Prostate gland (tissue), 2 donors: ENCODE measurements at regions not wholly inside any gene's neighbourhood (a gene's known extent, or its start where the extent isn't known, plus 50 kb on each side); places are given as distances from the start of the nearest gene placed in this dataset.

Experiments used
- POLR2A ChIP-seq: fragments of 450-650 bp; IDR thresholded peaks from one replicate; pipeline ENCODE4 v1.6.1; 2016; ENCODE audit warnings: antibody characterized with exemption, mild to moderate bottlenecking
- TF ChIP-seq, protein P1 (sequence below), 4 experiments: fragments of 200-600 bp in 2 of 4; fragments of 450-650 bp in 2 of 4; sonication (generic) in 2 of 4; IDR thresholded peaks; 1 replicate in 3 of 4; 2 replicates in 1 of 4; pipeline ENCODE4 v1.5.1; 2016 to 2019; ENCODE audit warnings: antibody characterized with exemption in 4 of 4, mild to moderate bottlenecking in 2 of 4, moderate library complexity in 2 of 4

DNA sequence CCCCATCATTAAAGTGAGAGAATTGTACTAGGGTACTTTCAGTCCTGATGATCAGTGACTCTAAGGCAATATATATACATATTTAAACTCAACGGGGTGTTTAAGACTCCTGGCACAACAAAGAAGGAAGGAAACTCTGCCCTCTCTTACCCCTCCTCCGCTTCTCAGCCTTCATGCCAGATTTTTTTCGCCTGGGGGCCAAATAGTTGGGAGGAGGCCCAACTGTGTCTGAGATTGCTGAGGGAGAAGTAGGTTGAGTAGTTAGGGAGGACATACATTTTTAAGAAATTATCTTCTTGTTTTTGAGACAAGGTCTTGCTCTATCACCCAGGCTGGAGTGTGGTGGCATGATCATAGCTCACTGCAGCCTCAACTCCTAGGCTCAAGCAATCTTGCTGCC, 127.7 kb upstream of the SHB start:
- TF ChIP-seq, protein P1, sequence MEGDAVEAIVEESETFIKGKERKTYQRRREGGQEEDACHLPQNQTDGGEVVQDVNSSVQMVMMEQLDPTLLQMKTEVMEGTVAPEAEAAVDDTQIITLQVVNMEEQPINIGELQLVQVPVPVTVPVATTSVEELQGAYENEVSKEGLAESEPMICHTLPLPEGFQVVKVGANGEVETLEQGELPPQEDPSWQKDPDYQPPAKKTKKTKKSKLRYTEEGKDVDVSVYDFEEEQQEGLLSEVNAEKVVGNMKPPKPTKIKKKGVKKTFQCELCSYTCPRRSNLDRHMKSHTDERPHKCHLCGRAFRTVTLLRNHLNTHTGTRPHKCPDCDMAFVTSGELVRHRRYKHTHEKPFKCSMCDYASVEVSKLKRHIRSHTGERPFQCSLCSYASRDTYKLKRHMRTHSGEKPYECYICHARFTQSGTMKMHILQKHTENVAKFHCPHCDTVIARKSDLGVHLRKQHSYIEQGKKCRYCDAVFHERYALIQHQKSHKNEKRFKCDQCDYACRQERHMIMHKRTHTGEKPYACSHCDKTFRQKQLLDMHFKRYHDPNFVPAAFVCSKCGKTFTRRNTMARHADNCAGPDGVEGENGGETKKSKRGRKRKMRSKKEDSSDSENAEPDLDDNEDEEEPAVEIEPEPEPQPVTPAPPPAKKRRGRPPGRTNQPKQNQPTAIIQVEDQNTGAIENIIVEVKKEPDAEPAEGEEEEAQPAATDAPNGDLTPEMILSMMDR (IDR thresholded peaks at IDR 0.05) = no peak
- no peak for TF ChIP-seq POLR2A
